Fibroblast of lung (primary cell): ENCODE measurements at regions not wholly inside any gene's neighbourhood (a gene's known extent, or its start where the extent isn't known, plus 50 kb on each side); places are given as distances from the start of the nearest gene placed in this dataset.

Experiments used
- DNase-seq, 2 donors: peaks; one replicate each; pipeline versions ENCODE4 v3.0.0 to v3.0.0-alpha.2; 2010; ENCODE audit warnings: low read depth in 2 of 2
- H2AFZ ChIP-seq: 2 replicates; pipeline ENCODE4 v1.5.1; 2012; ENCODE audit warnings: low read length, control low read depth, inconsistent platforms
- H3K27ac ChIP-seq: 2 replicates; pipeline ENCODE4 v1.5.1; 2011; ENCODE audit warnings: low read length, control low read depth; ENCODE audit not compliant: insufficient read depth
- H3K27me3 ChIP-seq: 2 replicates; pipeline ENCODE4 v1.5.1; 2011; ENCODE audit warnings: mild to moderate bottlenecking, low read length; ENCODE audit not compliant: control insufficient read depth, insufficient read depth
- H3K36me3 ChIP-seq: 2 replicates; pipeline ENCODE4 v1.5.1; 2011; ENCODE audit warnings: low read length; ENCODE audit not compliant: control insufficient read depth, insufficient read depth
- H3K4me1 ChIP-seq: 2 replicates; pipeline ENCODE4 v1.5.1; 2011; ENCODE audit warnings: low read length; ENCODE audit not compliant: control insufficient read depth, insufficient read depth; ENCODE audit errors: extremely low read depth
- H3K4me2 ChIP-seq: 2 replicates; pipeline ENCODE4 v1.5.1; 2011; ENCODE audit warnings: low read length, control low read depth; ENCODE audit not compliant: insufficient read depth; ENCODE audit errors: extremely low read depth
- H3K4me3 ChIP-seq, 4 experiments: fragments of 200-600 bp in 1 of 4; sonication (generic) in 1 of 4; replicated peaks in 1 of 4; 2 replicates each; pipeline ENCODE4 v1.5.1; 2011 to 2016; ENCODE audit warnings: low read length in 4 of 4, low read depth in 3 of 4, mild to moderate bottlenecking in 3 of 4, control low read depth in 2 of 4, inconsistent platforms in 1 of 4, mixed read lengths in 1 of 4; ENCODE audit not compliant: insufficient read depth in 1 of 4; ENCODE audit errors: control extremely low read depth in 1 of 4
- H3K79me2 ChIP-seq: 2 replicates; pipeline ENCODE4 v1.5.1; 2012; ENCODE audit warnings: mild to moderate bottlenecking, low read length, inconsistent platforms; ENCODE audit not compliant: control insufficient read depth, insufficient read depth
- H3K9ac ChIP-seq: 2 replicates; pipeline ENCODE4 v1.5.1; 2011; ENCODE audit warnings: mild to moderate bottlenecking, low read length, control low read depth; ENCODE audit not compliant: insufficient read depth
- H3K9me3 ChIP-seq: 2 replicates; pipeline ENCODE4 v1.5.1; 2012; ENCODE audit warnings: low read depth, low read length; ENCODE audit not compliant: control insufficient read depth, insufficient read depth
- H4K20me1 ChIP-seq: 2 replicates; pipeline ENCODE4 v1.5.1; 2011; ENCODE audit warnings: low read length; ENCODE audit not compliant: control insufficient read depth, insufficient read depth; ENCODE audit errors: extremely low read depth
- EZH2 ChIP-seq: IDR thresholded peaks from 2 replicates; pipeline ENCODE4 v1.5.1; 2012; ENCODE audit warnings: low read length, control low read depth, mild to moderate bottlenecking; ENCODE audit errors: missing control alignments
- TF ChIP-seq, protein P1 (sequence below), 2 donors: IDR thresholded peaks in 1 of 2; conservative IDR thresholded peaks in 1 of 2; 1 replicate in 1 of 2; 2 replicates in 1 of 2; pipeline ENCODE4 v1.5.1; 2011 to 2012; ENCODE audit warnings: low read length in 2 of 2, control low read depth in 1 of 2, inconsistent platforms in 1 of 2, low read depth in 1 of 2, mild to moderate bottlenecking in 1 of 2

DNA sequence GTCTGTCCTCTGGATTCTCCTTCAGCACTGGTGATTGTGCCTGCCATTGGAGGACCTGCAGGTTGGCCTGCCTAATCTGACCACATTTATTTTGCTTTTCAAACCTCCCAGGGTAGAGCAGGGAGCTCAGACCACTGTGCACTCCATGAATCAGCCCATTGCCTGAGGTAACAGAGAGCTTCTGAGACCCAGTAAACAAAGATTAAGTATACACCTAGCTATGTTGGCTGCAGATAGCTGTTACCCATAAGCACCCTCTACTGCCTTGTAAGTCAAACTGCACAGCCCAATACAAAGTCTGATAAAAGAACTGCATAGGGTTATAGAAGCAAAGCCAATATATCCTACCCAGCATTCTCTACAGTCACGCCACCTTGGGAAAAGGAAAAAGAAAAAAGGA lies 338.7 kb downstream of the HTR1B start:
- no peak overlapping the region for H3K4me3 ChIP-seq
- no peaks in the 10 kb centered on the region for H4K20me1 ChIP-seq
- H3K36me3 ChIP-seq, result no peaks in the 10 kb centered on the region
- peak in 1 of 2 donors; percentile 10 for DNase-seq
- H3K9me3 ChIP-seq, result no peaks in the 10 kb centered on the region
- no peaks in the 10 kb centered on the region for H3K79me2 ChIP-seq
- no peak overlapping the region for H2AFZ ChIP-seq
- H3K27me3 ChIP-seq, result no peaks in the 10 kb centered on the region
- TF ChIP-seq EZH2, result no peak
- TF ChIP-seq, protein P1, sequence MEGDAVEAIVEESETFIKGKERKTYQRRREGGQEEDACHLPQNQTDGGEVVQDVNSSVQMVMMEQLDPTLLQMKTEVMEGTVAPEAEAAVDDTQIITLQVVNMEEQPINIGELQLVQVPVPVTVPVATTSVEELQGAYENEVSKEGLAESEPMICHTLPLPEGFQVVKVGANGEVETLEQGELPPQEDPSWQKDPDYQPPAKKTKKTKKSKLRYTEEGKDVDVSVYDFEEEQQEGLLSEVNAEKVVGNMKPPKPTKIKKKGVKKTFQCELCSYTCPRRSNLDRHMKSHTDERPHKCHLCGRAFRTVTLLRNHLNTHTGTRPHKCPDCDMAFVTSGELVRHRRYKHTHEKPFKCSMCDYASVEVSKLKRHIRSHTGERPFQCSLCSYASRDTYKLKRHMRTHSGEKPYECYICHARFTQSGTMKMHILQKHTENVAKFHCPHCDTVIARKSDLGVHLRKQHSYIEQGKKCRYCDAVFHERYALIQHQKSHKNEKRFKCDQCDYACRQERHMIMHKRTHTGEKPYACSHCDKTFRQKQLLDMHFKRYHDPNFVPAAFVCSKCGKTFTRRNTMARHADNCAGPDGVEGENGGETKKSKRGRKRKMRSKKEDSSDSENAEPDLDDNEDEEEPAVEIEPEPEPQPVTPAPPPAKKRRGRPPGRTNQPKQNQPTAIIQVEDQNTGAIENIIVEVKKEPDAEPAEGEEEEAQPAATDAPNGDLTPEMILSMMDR (conservative IDR thresholded peaks at IDR 0.05 in 1 of 2, IDR thresholded peaks at IDR 0.05 in 1 of 2; ENCODE audit: low read depth in 1 of 2, low read length in 2 of 2), result no peak
- no peak overlapping the region for H3K27ac ChIP-seq
- no peak overlapping the region for H3K9ac ChIP-seq
- H3K4me2 ChIP-seq, result no peak overlapping the region
- no peaks in the 10 kb centered on the region for H3K4me1 ChIP-seq

DNA sequence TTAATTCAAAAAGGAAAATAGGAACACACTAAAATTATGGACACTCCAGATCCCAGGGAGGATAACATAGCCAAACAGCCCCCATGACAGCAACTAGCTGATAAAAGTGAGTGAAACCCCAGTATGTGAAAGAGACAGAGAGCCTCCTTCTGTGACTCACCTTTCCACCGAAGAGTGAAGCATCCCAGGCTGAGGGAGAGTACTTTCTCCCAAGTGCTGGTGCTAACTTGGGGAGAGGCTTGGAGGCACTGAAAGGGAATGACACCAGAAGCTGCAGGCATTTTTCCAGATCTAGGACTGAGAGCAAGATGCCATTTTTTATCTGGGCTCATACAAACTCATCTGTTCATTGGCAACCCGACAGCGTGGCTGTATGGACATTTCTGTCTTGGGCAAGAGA lies 339.8 kb downstream of the HTR1B start:
- no peak for DNase-seq
- no peaks in the 10 kb centered on the region for H3K79me2 ChIP-seq
- no peaks in the 10 kb centered on the region for H4K20me1 ChIP-seq
- H3K9me3 ChIP-seq, result no peaks in the 10 kb centered on the region
- H3K4me1 ChIP-seq, result no peaks in the 10 kb centered on the region
- H3K36me3 ChIP-seq, result no peaks in the 10 kb centered on the region
- H3K9ac ChIP-seq, result no peak overlapping the region
- no peak overlapping the region for H3K4me3 ChIP-seq
- no peak overlapping the region for H2AFZ ChIP-seq
- no peak overlapping the region for H3K4me2 ChIP-seq
- H3K27me3 ChIP-seq, result no peaks in the 10 kb centered on the region
- no peak for TF ChIP-seq EZH2
- TF ChIP-seq, protein P1 (conservative IDR thresholded peaks at IDR 0.05 in 1 of 2, IDR thresholded peaks at IDR 0.05 in 1 of 2; ENCODE audit: low read depth in 1 of 2, low read length in 2 of 2), result no peak
- H3K27ac ChIP-seq, result no peak overlapping the region

DNA sequence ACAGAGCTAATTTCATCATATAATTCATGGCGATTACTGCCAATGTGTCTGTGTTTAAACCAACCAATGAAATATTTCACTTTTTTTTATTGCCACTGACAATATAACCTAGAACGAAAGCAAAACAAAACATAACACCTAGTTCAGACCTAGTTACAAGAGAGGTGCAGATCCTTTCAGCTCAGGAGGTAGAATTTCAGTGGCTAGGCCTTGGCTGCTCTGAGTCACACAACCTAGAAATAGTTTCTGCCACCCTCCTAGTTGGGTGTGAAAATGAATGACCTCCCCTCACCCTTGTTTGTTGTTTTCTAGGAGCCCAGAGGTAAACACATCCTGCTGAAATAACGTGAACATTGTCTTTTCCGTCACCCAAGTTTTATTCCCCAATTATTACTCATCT lies 356.3 kb downstream of the HTR1B start:
- Histone ChIP-seq H3K4me3 (no peak overlapping the region), H3K9ac (no peak overlapping the region), H3K27ac (no peak overlapping the region), H3K27me3 (no peaks in the 10 kb centered on the region), H3K36me3 (no peaks in the 10 kb centered on the region), H3K4me2 (no peak overlapping the region), H2AFZ (no peak overlapping the region), H3K4me1 (no peaks in the 10 kb centered on the region), H3K9me3 (no peaks in the 10 kb centered on the region), H4K20me1 (no peaks in the 10 kb centered on the region), H3K79me2 (no peaks in the 10 kb centered on the region)
- TF ChIP-seq EZH2, result no peak
- TF ChIP-seq, protein P1 (conservative IDR thresholded peaks at IDR 0.05 in 1 of 2, IDR thresholded peaks at IDR 0.05 in 1 of 2; ENCODE audit: low read depth in 1 of 2, low read length in 2 of 2), result no peak
- DNase-seq, result no peak
